HL-60/S4 (cell line): ENCODE measurements at regions not wholly inside any gene's neighbourhood (a gene's known extent, or its start where the extent isn't known, plus 50 kb on each side); places are given as distances from the start of the nearest gene placed in this dataset.

Experiments
- in situ Hi-C: fragments of 300-500 bp; cut with MboI; formaldehyde crosslinking; loops from 2 replicates; pipeline ENCODE4 v1.14.3; 2022; ENCODE audit warnings: low sequenced_read_pairs

GRCh38 chr20:2234598-2235191, 61.1 kb upstream of the TGM3 start:
- in situ Hi-C loops: no loop called here

GRCh38 chr20:2236256-2236655, 59.5 kb upstream of the TGM3 start:
- in situ Hi-C loops: no loop called here

- in situ Hi-C loops: no loop called here
These were observed 58.7 kb upstream of the TGM3 start for GRCh38 chr20:2237059-2237458.

GRCh38 chr20:2238601-2239000, 57.2 kb upstream of the TGM3 start:
- in situ Hi-C loops: no loop called here

GRCh38 chr20:2240835-2241234, 55.0 kb upstream of the TGM3 start:
- in situ Hi-C loops: no loop called here

GRCh38 chr20:2242678-2243077, 53.1 kb upstream of the TGM3 start:
- in situ Hi-C loops: no loop called here

GRCh38 chr20:2244523-2244922, 51.3 kb upstream of the TGM3 start:
- in situ Hi-C loops: no loop called here

- in situ Hi-C loops: no loop called here
These were observed 50.8 kb upstream of the TGM3 start for GRCh38 chr20:2244993-2245392.

- in situ Hi-C loops: no loop called here
These were observed 50.2 kb upstream of the TGM3 start for GRCh38 chr20:2245637-2246036.
